ENCODE measurements at regions not wholly inside any gene's neighbourhood (a gene's known extent, or its start where the extent isn't known, plus 50 kb on each side); places are given as distances from the start of the nearest gene placed in this dataset.

DNA sequence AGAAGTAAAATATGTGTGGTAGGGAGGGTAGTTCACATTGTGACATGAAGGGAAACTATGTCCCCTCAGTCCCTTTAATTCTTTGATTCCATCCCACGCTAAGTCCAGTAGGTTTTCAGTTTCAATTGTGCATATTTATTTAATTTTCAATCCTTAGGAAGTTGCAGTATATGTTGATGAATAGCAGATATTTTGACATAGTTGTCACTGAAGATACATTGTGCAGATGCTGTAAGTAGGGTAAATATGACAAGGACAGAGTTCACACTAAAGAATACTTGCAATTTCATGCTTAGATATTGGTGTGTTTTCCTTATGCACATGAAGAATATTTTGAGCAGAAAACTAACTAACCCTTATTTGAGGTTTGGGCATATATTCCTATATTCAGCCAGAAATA lies 595.4 kb upstream of the MIR17HG start:
- no peak overlapping the region for H3K4me3 ChIP-seq (ENCODE audit: low read depth, low read length)
- TF ChIP-seq, protein P1, sequence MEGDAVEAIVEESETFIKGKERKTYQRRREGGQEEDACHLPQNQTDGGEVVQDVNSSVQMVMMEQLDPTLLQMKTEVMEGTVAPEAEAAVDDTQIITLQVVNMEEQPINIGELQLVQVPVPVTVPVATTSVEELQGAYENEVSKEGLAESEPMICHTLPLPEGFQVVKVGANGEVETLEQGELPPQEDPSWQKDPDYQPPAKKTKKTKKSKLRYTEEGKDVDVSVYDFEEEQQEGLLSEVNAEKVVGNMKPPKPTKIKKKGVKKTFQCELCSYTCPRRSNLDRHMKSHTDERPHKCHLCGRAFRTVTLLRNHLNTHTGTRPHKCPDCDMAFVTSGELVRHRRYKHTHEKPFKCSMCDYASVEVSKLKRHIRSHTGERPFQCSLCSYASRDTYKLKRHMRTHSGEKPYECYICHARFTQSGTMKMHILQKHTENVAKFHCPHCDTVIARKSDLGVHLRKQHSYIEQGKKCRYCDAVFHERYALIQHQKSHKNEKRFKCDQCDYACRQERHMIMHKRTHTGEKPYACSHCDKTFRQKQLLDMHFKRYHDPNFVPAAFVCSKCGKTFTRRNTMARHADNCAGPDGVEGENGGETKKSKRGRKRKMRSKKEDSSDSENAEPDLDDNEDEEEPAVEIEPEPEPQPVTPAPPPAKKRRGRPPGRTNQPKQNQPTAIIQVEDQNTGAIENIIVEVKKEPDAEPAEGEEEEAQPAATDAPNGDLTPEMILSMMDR (conservative IDR thresholded peaks at IDR 0.05; ENCODE audit: low read depth, low read length), result no peak
- no peak for DNase-seq (ENCODE audit: low read depth)

DNA sequence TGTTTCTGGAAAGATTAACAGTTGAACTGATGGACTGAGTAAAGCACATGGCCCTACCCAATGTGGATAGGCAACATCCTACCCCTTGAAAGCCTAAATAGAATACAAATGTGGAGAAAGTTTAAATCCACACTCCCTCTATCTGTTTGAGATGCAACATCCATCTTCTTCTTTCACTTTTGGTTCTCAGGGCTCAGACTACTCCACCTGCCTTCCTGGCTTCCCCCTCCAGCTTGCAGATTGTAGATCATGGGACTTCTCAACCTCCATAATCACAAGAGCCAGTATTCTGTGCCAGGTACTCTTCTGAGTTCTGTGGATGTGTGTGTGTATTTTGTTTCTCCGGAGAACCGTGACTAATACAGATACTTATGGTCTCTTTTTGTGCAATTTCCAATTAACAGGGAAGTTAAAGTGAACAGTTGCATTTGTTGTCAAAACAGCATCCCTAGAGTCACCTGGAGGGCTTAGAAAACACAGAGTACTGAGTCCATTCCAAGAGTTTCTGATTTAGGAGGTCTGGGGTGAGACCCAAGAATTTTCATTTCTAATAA lies 590.3 kb upstream of the MIR17HG start:
- H3K4me3 ChIP-seq (ENCODE audit: low read depth, low read length), result no peak overlapping the region
- no peak for DNase-seq (ENCODE audit: low read depth)
- TF ChIP-seq, protein P1 (conservative IDR thresholded peaks at IDR 0.05; ENCODE audit: low read depth, low read length), result no peak

- DNase-seq (ENCODE audit: low read depth), result no peak
- TF ChIP-seq, protein P1 (conservative IDR thresholded peaks at IDR 0.05; ENCODE audit: low read depth, low read length), result no peak
- no peak overlapping the region for H3K4me3 ChIP-seq (ENCODE audit: low read depth, low read length)
Observed at GRCh38 chr13:90760639-90761038, 586.8 kb upstream of the MIR17HG start.

GRCh38 chr13:90763476-90764150 lies 583.9 kb upstream of the MIR17HG start:
- DNase-seq (ENCODE audit: low read depth), result no peak
- H3K4me3 ChIP-seq (ENCODE audit: low read depth, low read length), result no peak overlapping the region
- TF ChIP-seq, protein P1 (conservative IDR thresholded peaks at IDR 0.05; ENCODE audit: low read depth, low read length), result no peak

- TF ChIP-seq, protein P1 (conservative IDR thresholded peaks at IDR 0.05; ENCODE audit: low read depth, low read length), result no peak
- H3K4me3 ChIP-seq (ENCODE audit: low read depth, low read length), result no peak overlapping the region
- DNase-seq (ENCODE audit: low read depth), result no peak
Observed at GRCh38 chr13:90766386-90766902, 581.0 kb upstream of the MIR17HG start.

GRCh38 chr13:90768116-90768515 lies 579.4 kb upstream of the MIR17HG start:
- no peak for DNase-seq (ENCODE audit: low read depth)
- H3K4me3 ChIP-seq (ENCODE audit: low read depth, low read length), result no peak overlapping the region
- TF ChIP-seq, protein P1 (conservative IDR thresholded peaks at IDR 0.05; ENCODE audit: low read depth, low read length), result no peak

DNA sequence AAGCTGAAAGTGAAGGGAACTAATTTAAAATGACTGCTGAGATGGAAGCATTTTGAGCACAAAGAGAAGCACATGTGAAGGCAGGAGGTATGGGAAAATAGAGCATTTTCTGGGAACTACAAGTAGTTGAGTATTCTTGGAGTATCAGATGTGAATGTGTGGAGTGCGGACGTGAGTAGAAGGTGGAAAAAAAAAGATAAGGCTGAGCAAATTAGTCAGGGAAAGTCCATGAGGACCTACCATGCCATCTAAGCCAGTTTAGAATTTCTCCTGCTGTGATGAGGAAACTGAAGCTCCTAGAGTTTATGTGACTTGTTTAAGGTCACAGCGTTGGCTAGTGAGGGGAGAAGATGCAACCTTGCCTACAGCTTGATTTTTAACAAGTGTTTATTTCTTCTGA lies 578.1 kb upstream of the MIR17HG start:
- no peak overlapping the region for H3K4me3 ChIP-seq (ENCODE audit: low read depth, low read length)
- TF ChIP-seq, protein P1 (conservative IDR thresholded peaks at IDR 0.05; ENCODE audit: low read depth, low read length), result no peak

More for the DNA sequence above, 578.1 kb upstream of the MIR17HG start:
- DNase-seq (ENCODE audit: low read depth), result no peak

Measured in epithelial cell of proximal tubule (primary cell).